Trophoblast cell (in vitro differentiated cells and primary cell): ENCODE measurements at regions not wholly inside any gene's neighbourhood (a gene's known extent, or its start where the extent isn't known, plus 50 kb on each side); places are given as distances from the start of the nearest gene placed in this dataset.
"Not testable (repeated sequence)": the region's sequence is repeated elsewhere in the genome, so short reads cannot be mapped to it uniquely, and the experiment has no call there.

ENCODE experiments used
- DNase-seq, 2 donors: peaks; one replicate each; pipeline ENCODE4 v3.0.0-alpha.2; 2016
- H2AFZ ChIP-seq: 2 replicates; pipeline ENCODE4 v1.6.1; 2013; ENCODE audit warnings: low read length, moderate library complexity, mild to moderate bottlenecking; ENCODE audit not compliant: insufficient read depth, poor library complexity
- H2AK5ac ChIP-seq: 2 replicates; pipeline ENCODE4 v1.6.1; 2013; ENCODE audit warnings: mild to moderate bottlenecking, low read length
- H2BK120ac ChIP-seq: 2 replicates; pipeline ENCODE4 v1.6.1; 2013; ENCODE audit warnings: low read length, mild to moderate bottlenecking, moderate library complexity; ENCODE audit not compliant: insufficient read depth, poor library complexity
- H2BK12ac ChIP-seq: 2 replicates; pipeline ENCODE4 v1.6.1; 2013; ENCODE audit warnings: mild to moderate bottlenecking, low read length, moderate library complexity
- H2BK5ac ChIP-seq: 2 replicates; pipeline ENCODE4 v1.6.1; 2013; ENCODE audit warnings: low read length, low read depth, moderate library complexity, mild to moderate bottlenecking; ENCODE audit not compliant: poor library complexity
- H3K14ac ChIP-seq: 2 replicates; pipeline ENCODE4 v1.6.1; 2013; ENCODE audit warnings: mild to moderate bottlenecking, low read length
- H3K18ac ChIP-seq: 2 replicates; pipeline ENCODE4 v1.6.1; 2013; ENCODE audit warnings: mild to moderate bottlenecking, low read length
- H3K23ac ChIP-seq: 2 replicates; pipeline ENCODE4 v1.6.1; 2013; ENCODE audit warnings: low read length
- H3K27ac ChIP-seq: 2 replicates; pipeline ENCODE4 v1.5.1; 2013; ENCODE audit warnings: low read depth, mild to moderate bottlenecking, inconsistent platforms, low read length, moderate library complexity
- H3K27me3 ChIP-seq: 2 replicates; pipeline ENCODE4 v1.6.1; 2013; ENCODE audit warnings: inconsistent platforms, mild to moderate bottlenecking, low read length, moderate library complexity; ENCODE audit not compliant: insufficient read depth
- H3K36me3 ChIP-seq, 2 experiments: 1 replicate in 1 of 2; 2 replicates in 1 of 2; pipeline ENCODE4 v1.6.1; 2013; ENCODE audit warnings: low read length in 2 of 2, mild to moderate bottlenecking in 2 of 2, moderate library complexity in 1 of 2; ENCODE audit not compliant: insufficient read depth in 2 of 2, control insufficient read depth in 1 of 2
- H3K4ac ChIP-seq: 2 replicates; pipeline ENCODE4 v1.6.1; 2013; ENCODE audit warnings: low read depth, mild to moderate bottlenecking, low read length, moderate library complexity
- H3K4me1 ChIP-seq, 2 experiments: 1 replicate in 1 of 2; 2 replicates in 1 of 2; pipeline ENCODE4 v1.6.1; 2013; ENCODE audit warnings: low read length in 2 of 2, mild to moderate bottlenecking in 2 of 2, moderate library complexity in 1 of 2; ENCODE audit not compliant: insufficient read depth in 2 of 2, control insufficient read depth in 1 of 2
- H3K4me2 ChIP-seq: 2 replicates; pipeline ENCODE4 v1.6.1; 2013; ENCODE audit warnings: inconsistent platforms, mild to moderate bottlenecking, low read length, moderate library complexity
- H3K4me3 ChIP-seq: 2 replicates; pipeline ENCODE4 v1.5.1; 2013; ENCODE audit warnings: mild to moderate bottlenecking, low read depth, low read length, inconsistent platforms
- H3K79me1 ChIP-seq: one replicate; pipeline ENCODE4 v1.6.1; 2013; ENCODE audit warnings: low read length
- H3K79me2 ChIP-seq: 2 replicates; pipeline ENCODE4 v1.6.1; 2013; ENCODE audit warnings: low read length, mild to moderate bottlenecking; ENCODE audit not compliant: control insufficient read depth, insufficient read depth, poor library complexity
- H3K9ac ChIP-seq: 2 replicates; pipeline ENCODE4 v1.6.1; 2013; ENCODE audit warnings: mild to moderate bottlenecking, low read length
- H3K9me3 ChIP-seq: 2 replicates; pipeline ENCODE4 v1.6.1; 2013; ENCODE audit warnings: low read depth, mild to moderate bottlenecking, control low read depth, inconsistent platforms, low read length; ENCODE audit not compliant: insufficient read depth
- H4K12ac ChIP-seq: 2 replicates; pipeline ENCODE4 v1.6.1; 2013; ENCODE audit warnings: low read depth, mild to moderate bottlenecking, low read length, moderate library complexity
- H4K8ac ChIP-seq: 2 replicates; pipeline ENCODE4 v1.6.1; 2013; ENCODE audit warnings: low read depth, mild to moderate bottlenecking, low read length, moderate library complexity
- H4K91ac ChIP-seq: one replicate; pipeline ENCODE4 v1.6.1; 2013; ENCODE audit warnings: low read depth, mild to moderate bottlenecking, low read length, moderate library complexity
- WGBS: extraction: QIAGEN DNeasy Blood & Tissue Kit; methylation state at CpG from one replicate; pipeline ENCODE4 v1.1.7; 2013; ENCODE audit warnings: missing lambda C conversion rate; ENCODE audit not compliant: insufficient read length, insufficient coverage; ENCODE audit errors: extremely low coverage; 5-methylcytosine and 5-hydroxymethylcytosine counted together

DNA sequence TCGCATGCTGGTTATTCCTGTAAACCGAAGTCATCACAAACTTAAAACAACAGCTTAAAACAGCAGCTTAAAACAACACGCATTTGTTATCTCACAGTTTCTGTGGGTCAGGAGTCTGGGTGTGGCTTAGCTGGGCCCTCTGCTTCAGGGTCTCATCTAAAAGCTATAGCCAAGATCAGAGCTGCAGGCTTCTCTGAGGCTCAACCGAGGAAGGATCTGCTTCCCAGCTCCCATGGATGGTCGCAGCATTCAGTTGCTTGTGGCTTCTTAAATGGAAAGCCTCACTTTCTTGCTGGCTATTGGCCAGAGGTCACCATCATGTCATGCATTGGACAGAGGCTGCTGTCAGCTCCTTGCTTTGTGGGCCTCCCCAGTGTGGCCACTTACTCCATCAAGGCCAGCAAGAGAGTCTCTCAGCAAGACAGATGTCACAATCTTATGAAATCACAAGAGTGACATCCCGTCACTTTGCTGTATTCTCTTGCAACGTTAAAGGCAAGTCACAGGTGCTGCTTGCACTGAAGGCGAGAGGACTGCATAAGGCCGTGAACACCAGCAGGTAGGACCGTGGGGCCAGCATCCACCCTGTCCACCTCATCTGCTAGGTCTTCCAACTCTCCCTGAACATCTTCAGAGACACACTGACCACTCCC lies 117.9 kb upstream of the TNRC6C start:
- Histone ChIP-seq H3K27ac (no peak overlapping the region), H3K18ac (no peak overlapping the region), H3K14ac (no peak overlapping the region), H3K4me2 (no peak overlapping the region), H3K9ac (no peak overlapping the region), H2AK5ac (no peak overlapping the region), H3K36me3 (no peaks in the 10 kb centered on the region), H2BK5ac (no peak overlapping the region), H3K4me1 (no peaks in the 10 kb centered on the region), H2AFZ (no peak overlapping the region), H2BK12ac (no peak overlapping the region), H4K91ac (no peak overlapping the region), H3K79me2 (no peaks in the 10 kb centered on the region), H3K79me1 (no peaks in the 10 kb centered on the region), H2BK120ac (no peak overlapping the region), H3K23ac (no peak overlapping the region), H4K12ac (no peak overlapping the region), H3K27me3 (no peaks in the 10 kb centered on the region), H3K9me3 (no peaks in the 10 kb centered on the region), H3K4me3 (no peak overlapping the region), H4K8ac (no peak overlapping the region), H3K4ac (no peak overlapping the region)
- no peak for DNase-seq
- no CpG with 5 or more reads among the region's 10 CpGs for WGBS

DNA sequence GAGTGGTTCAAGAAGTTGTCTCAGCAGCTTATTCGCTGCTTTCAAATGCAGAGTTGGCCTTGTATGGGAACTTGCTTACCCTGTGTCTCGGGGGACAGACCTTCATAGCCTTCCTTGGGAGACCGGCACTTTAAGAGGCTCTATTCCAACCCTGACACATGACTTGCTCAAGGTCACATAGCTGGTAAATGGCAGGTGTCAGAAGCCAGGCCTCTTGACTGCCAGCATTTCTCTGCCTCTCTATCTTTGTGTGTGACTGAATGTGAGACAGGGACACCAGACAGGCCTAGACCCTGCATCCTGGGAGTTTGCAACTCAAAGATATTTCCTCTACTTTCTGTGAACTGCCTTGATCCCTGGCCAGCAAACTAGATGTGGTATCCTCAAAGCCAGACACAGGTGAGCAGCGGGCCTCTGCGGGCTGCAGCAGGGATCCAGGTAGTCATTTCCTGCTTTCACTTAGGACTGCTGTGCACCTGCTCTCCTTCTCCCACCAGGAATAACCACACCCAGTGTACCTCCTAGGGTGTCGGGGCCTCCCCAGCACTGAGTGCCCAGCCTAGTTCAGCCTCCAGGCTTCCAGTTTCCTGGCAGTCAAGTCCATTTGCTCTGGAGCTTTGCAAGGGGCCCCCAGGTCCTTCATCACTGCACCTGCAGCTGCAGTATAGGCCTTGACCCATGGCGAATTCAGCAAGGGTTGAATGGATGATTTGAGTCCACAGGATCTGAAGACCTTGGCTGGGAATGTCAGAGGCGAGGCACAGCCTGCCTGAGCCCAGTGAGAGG lies 116.6 kb upstream of the TNRC6C start:
- Histone ChIP-seq H3K27ac (no peak overlapping the region), H3K18ac (no peak overlapping the region), H4K12ac (no peak overlapping the region), H3K4me3 (no peak overlapping the region), H3K14ac (no peak overlapping the region), H3K79me1 (no peaks in the 10 kb centered on the region), H3K79me2 (no peaks in the 10 kb centered on the region), H2AFZ (no peak overlapping the region), H3K27me3 (no peaks in the 10 kb centered on the region), H3K9me3 (no peaks in the 10 kb centered on the region), H3K4me1 (no peaks in the 10 kb centered on the region), H2BK12ac (no peak overlapping the region), H3K4me2 (no peak overlapping the region), H3K9ac (no peak overlapping the region), H3K36me3 (no peaks in the 10 kb centered on the region), H2BK120ac (no peak overlapping the region), H3K4ac (no peak overlapping the region), H2AK5ac (no peak overlapping the region), H4K91ac (no peak overlapping the region), H2BK5ac (no peak overlapping the region), H4K8ac (no peak overlapping the region), H3K23ac (no peak overlapping the region)
- no peak for DNase-seq
- WGBS = no CpG with 5 or more reads among the region's 8 CpGs

- Histone ChIP-seq H3K14ac (no peak overlapping the region), H2BK12ac (no peak overlapping the region), H3K27me3 (no peaks in the 10 kb centered on the region), H3K27ac (no peak overlapping the region), H2AK5ac (no peak overlapping the region), H3K9ac (no peak overlapping the region), H4K91ac (no peak overlapping the region), H4K8ac (no peak overlapping the region), H2BK5ac (no peak overlapping the region), H3K4me2 (no peak overlapping the region), H3K4ac (no peak overlapping the region), H2AFZ (no peak overlapping the region), H3K23ac (no peak overlapping the region), H3K79me1 (no peaks in the 10 kb centered on the region), H3K79me2 (no peaks in the 10 kb centered on the region), H3K36me3 (no peaks in the 10 kb centered on the region), H3K18ac (no peak overlapping the region), H4K12ac (no peak overlapping the region), H3K9me3 (no peaks in the 10 kb centered on the region), H3K4me3 (no peak overlapping the region), H3K4me1 (no peaks in the 10 kb centered on the region), H2BK120ac (no peak overlapping the region)
- no CpG with 5 or more reads among the region's 10 CpGs for WGBS
- DNase-seq = peak in 1 of 2 donors; percentile 6
These were observed 115.9 kb upstream of the TNRC6C start for GRCh38 chr17:77842528-77843147.

DNA sequence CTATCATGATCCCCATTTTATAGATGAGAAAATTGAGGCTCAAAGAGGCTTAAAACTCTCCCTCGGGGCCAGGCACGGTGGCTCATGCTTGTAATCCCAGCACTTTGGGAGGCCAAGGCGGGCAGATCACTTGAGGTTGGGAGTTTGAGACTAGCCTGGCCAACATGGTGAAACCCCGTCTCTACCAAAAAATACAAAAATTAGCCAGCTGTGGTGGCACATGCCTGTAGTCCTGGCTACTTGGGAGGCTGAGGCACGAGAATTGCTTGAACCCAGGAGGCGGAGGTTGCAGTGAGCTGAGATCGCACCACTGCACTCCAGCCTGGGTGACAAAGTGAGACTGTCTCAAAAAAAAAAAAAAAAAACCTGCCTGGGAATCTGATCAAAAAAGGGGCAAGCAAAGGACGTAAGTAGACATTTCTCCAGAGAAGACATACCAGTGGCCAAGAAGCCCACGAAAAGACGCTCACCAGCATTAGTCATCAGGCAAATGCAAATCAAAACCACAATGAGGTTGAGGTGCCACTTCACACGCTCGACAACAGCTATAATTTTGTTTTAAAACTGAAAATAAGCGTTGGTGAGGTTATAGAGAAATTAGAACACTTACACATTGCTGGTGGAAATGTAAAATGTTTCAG lies 115.1 kb upstream of the TNRC6C start:
- not testable (repeated sequence) for H3K4me1 ChIP-seq, H3K23ac ChIP-seq, H3K14ac ChIP-seq, DNase-seq, H4K8ac ChIP-seq, H2BK5ac ChIP-seq, H4K91ac ChIP-seq, H2AK5ac ChIP-seq, H3K18ac ChIP-seq, H3K79me1 ChIP-seq, H3K4ac ChIP-seq, H3K36me3 ChIP-seq, H3K27ac ChIP-seq, H3K79me2 ChIP-seq, H3K4me2 ChIP-seq, H2AFZ ChIP-seq, H4K12ac ChIP-seq, H2BK120ac ChIP-seq, H3K9me3 ChIP-seq, H3K9ac ChIP-seq, H3K4me3 ChIP-seq, H3K27me3 ChIP-seq, H2BK12ac ChIP-seq
- WGBS = no CpG with 5 or more reads among the region's 13 CpGs
